MM.1S (cell line): ENCODE measurements at regions not wholly inside any gene's neighbourhood (a gene's known extent, or its start where the extent isn't known, plus 50 kb on each side); places are given as distances from the start of the nearest gene placed in this dataset.

Experiments used
- EZH2 ChIP-seq: fragments of 300-600 bp; sonication (generic); optimal IDR thresholded peaks from 2 replicates; pipeline ENCODE3; 2017; ENCODE audit warnings: low read depth, mild to moderate bottlenecking, antibody characterized with exemption, low read length, mixed read lengths
- EZH2phosphoT487 ChIP-seq: fragments of 300-600 bp; sonication (generic); IDR thresholded peaks from 2 replicates; pipeline ENCODE4 v1.6.1; 2018; ENCODE audit warnings: antibody characterized with exemption, low read length
- TF ChIP-seq, protein P1 (sequence below): fragments of 300-600 bp; sonication (generic); IDR thresholded peaks from 2 replicates; pipeline ENCODE4 v1.5.1; 2016; ENCODE audit warnings: antibody characterized with exemption, low read length, mixed read lengths

DNA sequence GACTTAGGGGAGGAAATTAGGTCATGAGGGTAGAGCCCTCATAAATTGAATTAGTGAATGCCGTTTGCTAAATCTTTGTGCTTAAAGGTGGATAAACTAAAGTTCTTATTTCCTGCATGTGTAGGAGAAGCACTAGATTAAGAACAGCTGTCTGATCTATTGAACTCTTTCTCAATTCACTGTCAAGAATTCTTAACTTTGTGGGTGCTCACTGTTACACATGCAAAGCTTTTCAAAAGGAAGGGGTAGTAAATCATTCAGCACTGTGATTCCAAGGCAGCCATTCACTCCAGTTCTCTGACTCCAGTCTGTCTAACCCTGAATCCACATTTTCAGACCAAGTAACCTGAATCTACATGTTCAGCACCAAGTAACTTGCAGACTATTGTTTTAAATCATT, 1520.1 kb downstream of the PCDH18 start:
- TF ChIP-seq, protein P1, sequence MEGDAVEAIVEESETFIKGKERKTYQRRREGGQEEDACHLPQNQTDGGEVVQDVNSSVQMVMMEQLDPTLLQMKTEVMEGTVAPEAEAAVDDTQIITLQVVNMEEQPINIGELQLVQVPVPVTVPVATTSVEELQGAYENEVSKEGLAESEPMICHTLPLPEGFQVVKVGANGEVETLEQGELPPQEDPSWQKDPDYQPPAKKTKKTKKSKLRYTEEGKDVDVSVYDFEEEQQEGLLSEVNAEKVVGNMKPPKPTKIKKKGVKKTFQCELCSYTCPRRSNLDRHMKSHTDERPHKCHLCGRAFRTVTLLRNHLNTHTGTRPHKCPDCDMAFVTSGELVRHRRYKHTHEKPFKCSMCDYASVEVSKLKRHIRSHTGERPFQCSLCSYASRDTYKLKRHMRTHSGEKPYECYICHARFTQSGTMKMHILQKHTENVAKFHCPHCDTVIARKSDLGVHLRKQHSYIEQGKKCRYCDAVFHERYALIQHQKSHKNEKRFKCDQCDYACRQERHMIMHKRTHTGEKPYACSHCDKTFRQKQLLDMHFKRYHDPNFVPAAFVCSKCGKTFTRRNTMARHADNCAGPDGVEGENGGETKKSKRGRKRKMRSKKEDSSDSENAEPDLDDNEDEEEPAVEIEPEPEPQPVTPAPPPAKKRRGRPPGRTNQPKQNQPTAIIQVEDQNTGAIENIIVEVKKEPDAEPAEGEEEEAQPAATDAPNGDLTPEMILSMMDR, result no peak
- TF ChIP-seq EZH2phosphoT487 (no peak), EZH2 (no peak)
